ENCODE measurements at regions not wholly inside any gene's neighbourhood (a gene's known extent, or its start where the extent isn't known, plus 50 kb on each side); places are given as distances from the start of the nearest gene placed in this dataset.

- no peak for DNase-seq
- Histone ChIP-seq H3K27me3 (no peaks in the 10 kb centered on the region), H3K9me3 (replicated peaks in 1 of 3) (no peaks in the 10 kb centered on the region), H3K4me1 (replicated peaks in 1 of 2) (no peaks in the 10 kb centered on the region), H3K27ac (no peak overlapping the region), H3K4me3 (no peak overlapping the region), H3K36me3 (replicated peaks in 1 of 2) (no peaks in the 10 kb centered on the region)
- intact Hi-C loops (cut with DNase I), result no loop called here
- no peak for TF ChIP-seq CTCF (IDR thresholded peaks at IDR 0.05)
- 82 to 95% (median 84%) methylated on average over 3 of the region's 3 CpGs for WGBS, 4 donors
Observed at GRCh38 chr11:116492600-116492999, 280.2 kb downstream of the BUD13 start.

DNA sequence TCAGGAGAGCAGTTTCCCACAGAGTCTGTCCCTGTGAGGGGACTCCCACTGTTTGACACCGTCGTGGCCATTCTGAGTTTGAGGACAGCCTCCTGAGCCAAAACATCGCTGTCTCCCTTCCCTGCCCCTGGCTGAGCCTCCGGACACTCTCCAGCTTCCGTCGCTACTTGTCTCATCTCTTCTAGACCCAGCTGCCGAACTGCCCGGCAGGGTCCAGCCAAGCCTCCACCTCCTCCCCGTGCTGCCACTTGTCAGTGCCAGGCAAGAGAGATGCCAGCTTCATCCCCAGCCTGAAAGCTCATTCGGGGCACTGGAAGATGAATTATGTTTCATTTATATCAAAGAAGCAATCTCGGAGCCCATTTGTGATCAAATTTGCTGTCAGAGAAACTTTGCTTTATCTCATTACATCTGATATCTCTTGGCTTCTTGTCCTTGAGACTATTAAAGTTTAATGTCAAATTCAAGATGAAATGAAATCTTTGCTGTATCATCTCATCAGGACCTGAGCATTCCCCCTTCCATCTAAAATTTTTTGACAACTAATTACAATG, 283.9 kb downstream of the BUD13 start:
- Histone ChIP-seq H3K27me3 (peaks cover 6% of the 10 kb centered on the region), H3K4me1 (replicated peaks in 1 of 2) (no peaks in the 10 kb centered on the region), H3K36me3 (replicated peaks in 1 of 2) (no peaks in the 10 kb centered on the region), H3K9me3 (replicated peaks in 1 of 3) (no peaks in the 10 kb centered on the region), H3K4me3 (no peak overlapping the region), H3K27ac (no peak overlapping the region)
- TF ChIP-seq CTCF (IDR thresholded peaks at IDR 0.05), result no peak
- TF ChIP-seq POLR2A (IDR thresholded peaks at IDR 0.05), result no peak
- whole genome bisulfite sequencing, 4 donors, result 36 to 72% (median 48%) methylated on average over 9 to 11 of the region's 11 CpGs
- DNase-seq, result no peak
- intact Hi-C loops (cut with DNase I), result no loop called here

DNA sequence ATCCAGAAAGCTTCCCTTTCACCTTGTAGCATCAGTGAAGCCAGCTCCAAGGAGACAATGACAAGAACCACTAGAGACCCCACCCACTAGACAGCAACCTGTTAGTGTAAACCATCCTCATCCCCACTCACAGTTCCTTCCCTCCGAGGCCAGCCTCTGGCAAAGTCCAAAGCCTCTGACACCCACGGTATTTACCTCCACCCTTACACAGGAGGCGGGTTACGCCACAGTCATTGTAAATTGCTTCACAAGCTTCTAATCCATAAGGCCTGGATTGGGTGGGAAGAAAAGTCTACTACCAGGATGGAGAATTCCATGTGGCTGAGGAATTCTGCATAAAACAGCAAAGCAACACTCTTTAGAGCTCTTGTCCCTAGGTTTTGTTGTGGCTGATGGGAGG, 287.4 kb downstream of the BUD13 start:
- no peaks in the 10 kb centered on the region for H3K36me3 ChIP-seq (replicated peaks in 1 of 2)
- DNase-seq, result no peak
- H3K9me3 ChIP-seq (replicated peaks in 1 of 3), result no peaks in the 10 kb centered on the region
- H3K27ac ChIP-seq, result no peak overlapping the region
- H3K4me1 ChIP-seq (replicated peaks in 1 of 2), result no peaks in the 10 kb centered on the region
- no peak for TF ChIP-seq POLR2A (IDR thresholded peaks at IDR 0.05)
- no peak for TF ChIP-seq CTCF (IDR thresholded peaks at IDR 0.05)
- WGBS, 4 donors, result 79 to 94% (median 88%) methylated on average over 4 of the region's 4 CpGs
- intact Hi-C loops (cut with DNase I), result no loop called here
- H3K4me3 ChIP-seq, result no peak overlapping the region
- peaks cover 6% of the 10 kb centered on the region for H3K27me3 ChIP-seq

DNA sequence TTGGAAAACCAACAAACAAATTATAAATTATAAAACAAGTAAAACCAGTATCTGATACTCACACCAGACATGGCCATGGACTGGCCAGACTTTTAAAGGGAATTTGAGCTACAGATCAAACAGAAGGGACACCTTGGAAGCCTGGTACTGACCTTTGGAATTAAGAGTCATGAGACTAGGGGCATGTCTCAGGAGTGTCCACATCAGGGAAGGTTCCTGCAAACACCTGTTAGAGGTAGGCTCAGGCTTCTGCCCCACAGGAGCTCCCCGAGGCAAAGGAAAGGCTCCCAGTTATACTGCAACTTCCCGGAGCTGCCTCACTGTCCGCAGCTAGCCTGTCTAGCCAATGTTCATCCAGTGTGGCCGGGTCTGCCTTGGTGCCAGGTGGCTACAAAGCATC, 290.1 kb downstream of the BUD13 start:
- intact Hi-C loops (cut with DNase I), result no loop called here
- Histone ChIP-seq H3K4me1 (replicated peaks in 1 of 2) (no peaks in the 10 kb centered on the region), H3K27me3 (peaks cover 6% of the 10 kb centered on the region), H3K36me3 (replicated peaks in 1 of 2) (no peaks in the 10 kb centered on the region), H3K9me3 (replicated peaks in 1 of 3) (no peaks in the 10 kb centered on the region), H3K4me3 (no peak overlapping the region), H3K27ac (no peak overlapping the region)
- no peak for DNase-seq
- 86 to 98% (median 91%) methylated on average over 4 of the region's 4 CpGs for WGBS, 4 donors
- TF ChIP-seq POLR2A (IDR thresholded peaks at IDR 0.05) (no peak), CTCF (IDR thresholded peaks at IDR 0.05) (no peak)
